ENCODE measurements at regions not wholly inside any gene's neighbourhood (a gene's known extent, or its start where the extent isn't known, plus 50 kb on each side); places are given as distances from the start of the nearest gene placed in this dataset.
"Not testable (repeated sequence)": the region's sequence is repeated elsewhere in the genome, so short reads cannot be mapped to it uniquely, and the experiment has no call there.

- no peaks in the 10 kb centered on the region for H3K27me3 ChIP-seq (ENCODE audit: insufficient read depth, low read length)
- H3K9me3 ChIP-seq (ENCODE audit: insufficient read depth, low read depth, low read length), result no peaks in the 10 kb centered on the region
- H3K27ac ChIP-seq (ENCODE audit: low read length), result no peak overlapping the region
- H3K4me1 ChIP-seq (ENCODE audit: insufficient read depth, low read length), result no peaks in the 10 kb centered on the region
- no peak overlapping the region for H3K9ac ChIP-seq (ENCODE audit: low read depth, low read length)
- no peaks in the 10 kb centered on the region for H3K36me3 ChIP-seq (ENCODE audit: insufficient read depth, low read depth, low read length)
- no peak overlapping the region for H3K4me3 ChIP-seq (ENCODE audit: low read length)
Observed at GRCh38 chr10:4409319-4409718, 416.7 kb upstream of the AKR1E2 start.

GRCh38 chr10:4407783-4408182 lies 418.2 kb upstream of the AKR1E2 start:
- Histone ChIP-seq H3K4me3 (ENCODE audit: low read length) (no peak overlapping the region), H3K9ac (ENCODE audit: low read depth, low read length) (no peak overlapping the region), H3K36me3 (ENCODE audit: insufficient read depth, low read depth, low read length) (no peaks in the 10 kb centered on the region), H3K27me3 (ENCODE audit: insufficient read depth, low read length) (no peaks in the 10 kb centered on the region), H3K4me1 (ENCODE audit: insufficient read depth, low read length) (no peaks in the 10 kb centered on the region), H3K27ac (ENCODE audit: low read length) (no peak overlapping the region), H3K9me3 (ENCODE audit: insufficient read depth, low read depth, low read length) (no peaks in the 10 kb centered on the region)

GRCh38 chr10:4405828-4406227 lies 420.2 kb upstream of the AKR1E2 start:
- no peaks in the 10 kb centered on the region for H3K4me1 ChIP-seq (ENCODE audit: insufficient read depth, low read length)
- H3K36me3 ChIP-seq (ENCODE audit: insufficient read depth, low read depth, low read length), result no peaks in the 10 kb centered on the region
- no peak overlapping the region for H3K9ac ChIP-seq (ENCODE audit: low read depth, low read length)
- no peaks in the 10 kb centered on the region for H3K27me3 ChIP-seq (ENCODE audit: insufficient read depth, low read length)
- H3K9me3 ChIP-seq (ENCODE audit: insufficient read depth, low read depth, low read length), result no peaks in the 10 kb centered on the region
- H3K27ac ChIP-seq (ENCODE audit: low read length), result no peak overlapping the region
- no peak overlapping the region for H3K4me3 ChIP-seq (ENCODE audit: low read length)

GRCh38 chr10:4403638-4404252 lies 422.3 kb upstream of the AKR1E2 start:
- H3K27ac ChIP-seq (ENCODE audit: low read length), result no peak overlapping the region
- no peaks in the 10 kb centered on the region for H3K36me3 ChIP-seq (ENCODE audit: insufficient read depth, low read depth, low read length)
- H3K9me3 ChIP-seq (ENCODE audit: insufficient read depth, low read depth, low read length), result no peaks in the 10 kb centered on the region
- no peaks in the 10 kb centered on the region for H3K4me1 ChIP-seq (ENCODE audit: insufficient read depth, low read length)
- no peaks in the 10 kb centered on the region for H3K27me3 ChIP-seq (ENCODE audit: insufficient read depth, low read length)
- no peak overlapping the region for H3K9ac ChIP-seq (ENCODE audit: low read depth, low read length)
- H3K4me3 ChIP-seq (ENCODE audit: low read length), result no peak overlapping the region

GRCh38 chr10:4401080-4401479 lies 424.9 kb upstream of the AKR1E2 start:
- not testable (repeated sequence) for H3K9me3 ChIP-seq (ENCODE audit: insufficient read depth, low read depth, low read length); H3K9ac ChIP-seq (ENCODE audit: low read depth, low read length); H3K4me1 ChIP-seq (ENCODE audit: insufficient read depth, low read length); H3K36me3 ChIP-seq (ENCODE audit: insufficient read depth, low read depth, low read length); H3K4me3 ChIP-seq (ENCODE audit: low read length); H3K27me3 ChIP-seq (ENCODE audit: insufficient read depth, low read length); H3K27ac ChIP-seq (ENCODE audit: low read length)

GRCh38 chr10:4399556-4399955 lies 426.5 kb upstream of the AKR1E2 start:
- Histone ChIP-seq H3K27me3 (ENCODE audit: insufficient read depth, low read length) (no peaks in the 10 kb centered on the region), H3K36me3 (ENCODE audit: insufficient read depth, low read depth, low read length) (no peaks in the 10 kb centered on the region), H3K4me3 (ENCODE audit: low read length) (no peak overlapping the region), H3K4me1 (ENCODE audit: insufficient read depth, low read length) (no peaks in the 10 kb centered on the region), H3K9ac (ENCODE audit: low read depth, low read length) (no peak overlapping the region), H3K27ac (ENCODE audit: low read length) (no peak overlapping the region), H3K9me3 (ENCODE audit: insufficient read depth, low read depth, low read length) (no peaks in the 10 kb centered on the region)

GRCh38 chr10:4398602-4399001 lies 427.4 kb upstream of the AKR1E2 start:
- no peak overlapping the region for H3K4me3 ChIP-seq (ENCODE audit: low read length)
- no peaks in the 10 kb centered on the region for H3K9me3 ChIP-seq (ENCODE audit: insufficient read depth, low read depth, low read length)
- no peaks in the 10 kb centered on the region for H3K4me1 ChIP-seq (ENCODE audit: insufficient read depth, low read length)
- H3K36me3 ChIP-seq (ENCODE audit: insufficient read depth, low read depth, low read length), result no peaks in the 10 kb centered on the region
- H3K27ac ChIP-seq (ENCODE audit: low read length), result no peak overlapping the region
- H3K27me3 ChIP-seq (ENCODE audit: insufficient read depth, low read length), result no peaks in the 10 kb centered on the region
- H3K9ac ChIP-seq (ENCODE audit: low read depth, low read length), result no peak overlapping the region

GRCh38 chr10:4397337-4397736 lies 428.7 kb upstream of the AKR1E2 start:
- no peak overlapping the region for H3K4me3 ChIP-seq (ENCODE audit: low read length)
- no peaks in the 10 kb centered on the region for H3K4me1 ChIP-seq (ENCODE audit: insufficient read depth, low read length)
- H3K27me3 ChIP-seq (ENCODE audit: insufficient read depth, low read length), result no peaks in the 10 kb centered on the region
- no peaks in the 10 kb centered on the region for H3K36me3 ChIP-seq (ENCODE audit: insufficient read depth, low read depth, low read length)
- H3K27ac ChIP-seq (ENCODE audit: low read length), result no peak overlapping the region
- H3K9ac ChIP-seq (ENCODE audit: low read depth, low read length), result no peak overlapping the region
- no peaks in the 10 kb centered on the region for H3K9me3 ChIP-seq (ENCODE audit: insufficient read depth, low read depth, low read length)

GRCh38 chr10:4396401-4397283 lies 429.4 kb upstream of the AKR1E2 start:
- Histone ChIP-seq H3K9me3 (ENCODE audit: insufficient read depth, low read depth, low read length) (no peaks in the 10 kb centered on the region), H3K27me3 (ENCODE audit: insufficient read depth, low read length) (no peaks in the 10 kb centered on the region), H3K27ac (ENCODE audit: low read length) (no peak overlapping the region), H3K4me3 (ENCODE audit: low read length) (no peak overlapping the region), H3K4me1 (ENCODE audit: insufficient read depth, low read length) (no peaks in the 10 kb centered on the region), H3K9ac (ENCODE audit: low read depth, low read length) (no peak overlapping the region), H3K36me3 (ENCODE audit: insufficient read depth, low read depth, low read length) (no peaks in the 10 kb centered on the region)

GRCh38 chr10:4395731-4396130 lies 430.3 kb upstream of the AKR1E2 start:
- no peak overlapping the region for H3K9ac ChIP-seq (ENCODE audit: low read depth, low read length)
- H3K4me3 ChIP-seq (ENCODE audit: low read length), result no peak overlapping the region
- no peaks in the 10 kb centered on the region for H3K4me1 ChIP-seq (ENCODE audit: insufficient read depth, low read length)
- H3K9me3 ChIP-seq (ENCODE audit: insufficient read depth, low read depth, low read length), result no peaks in the 10 kb centered on the region
- H3K27ac ChIP-seq (ENCODE audit: low read length), result no peak overlapping the region
- no peaks in the 10 kb centered on the region for H3K36me3 ChIP-seq (ENCODE audit: insufficient read depth, low read depth, low read length)
- no peaks in the 10 kb centered on the region for H3K27me3 ChIP-seq (ENCODE audit: insufficient read depth, low read length)

GRCh38 chr10:4394455-4394854 lies 431.6 kb upstream of the AKR1E2 start:
- not testable (repeated sequence) for H3K9me3 ChIP-seq (ENCODE audit: insufficient read depth, low read depth, low read length); H3K4me3 ChIP-seq (ENCODE audit: low read length); H3K9ac ChIP-seq (ENCODE audit: low read depth, low read length); H3K36me3 ChIP-seq (ENCODE audit: insufficient read depth, low read depth, low read length); H3K27me3 ChIP-seq (ENCODE audit: insufficient read depth, low read length); H3K4me1 ChIP-seq (ENCODE audit: insufficient read depth, low read length); H3K27ac ChIP-seq (ENCODE audit: low read length)

GRCh38 chr10:4391683-4392082 lies 434.3 kb upstream of the AKR1E2 start:
- H3K27ac ChIP-seq (ENCODE audit: low read length), result no peak overlapping the region
- H3K9ac ChIP-seq (ENCODE audit: low read depth, low read length), result no peak overlapping the region
- H3K27me3 ChIP-seq (ENCODE audit: insufficient read depth, low read length), result no peaks in the 10 kb centered on the region
- no peaks in the 10 kb centered on the region for H3K4me1 ChIP-seq (ENCODE audit: insufficient read depth, low read length)
- H3K4me3 ChIP-seq (ENCODE audit: low read length), result no peak overlapping the region
- no peaks in the 10 kb centered on the region for H3K36me3 ChIP-seq (ENCODE audit: insufficient read depth, low read depth, low read length)
- H3K9me3 ChIP-seq (ENCODE audit: insufficient read depth, low read depth, low read length), result no peaks in the 10 kb centered on the region
